Hematopoietic multipotent progenitor cell treated with erythropoietin and hydrocortisone succinate and interleukin-3 and kit ligand, for 4 days (in vitro differentiated cells): ENCODE measurements at regions not wholly inside any gene's neighbourhood (a gene's known extent, or its start where the extent isn't known, plus 50 kb on each side); places are given as distances from the start of the nearest gene placed in this dataset.
"Not testable (repeated sequence)": the region's sequence is repeated elsewhere in the genome, so short reads cannot be mapped to it uniquely, and the experiment has no call there.

Experiments
- DNase-seq: peaks from one replicate; pipeline ENCODE4 v3.0.0-alpha.2; 2015

DNA sequence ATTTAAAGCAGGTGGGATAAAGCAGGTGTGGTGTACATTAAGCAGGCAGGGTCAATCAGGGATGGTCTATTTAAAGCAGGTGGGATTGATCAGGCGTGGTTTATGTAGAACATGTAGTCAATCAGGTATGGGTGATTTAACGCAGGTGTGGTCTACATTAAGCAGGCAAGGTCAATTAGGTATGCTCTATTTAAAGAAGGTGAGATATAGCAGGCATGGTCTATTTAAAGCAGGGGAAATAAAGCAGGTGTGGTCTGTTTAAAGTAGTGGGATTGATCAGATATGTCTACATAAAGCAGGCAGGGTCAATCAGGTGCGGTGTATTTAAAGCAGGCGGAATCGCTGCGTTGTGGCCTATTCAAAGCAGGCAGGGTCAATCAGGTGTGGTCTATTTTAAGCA, 88.6 kb upstream of the MXRA5 start:
- DNase-seq = no peak

DNA sequence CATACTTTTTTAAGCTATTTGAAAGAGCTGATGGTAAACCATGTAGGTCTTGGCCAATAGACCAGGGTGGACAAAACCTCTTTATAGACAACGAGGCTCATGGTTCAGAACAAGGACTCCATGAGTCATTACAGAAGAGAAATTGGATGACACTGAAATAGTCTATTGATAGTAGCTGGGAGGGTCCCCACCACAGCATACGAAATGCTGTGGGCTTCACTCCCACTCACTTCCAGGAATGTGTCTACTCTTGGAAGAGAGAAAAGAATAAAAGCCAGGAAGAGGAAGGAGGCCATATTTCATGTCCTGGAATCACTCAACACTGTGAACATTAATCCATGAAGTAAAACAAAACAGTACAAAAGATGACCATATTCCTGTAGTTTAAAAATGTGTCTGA, 82.3 kb upstream of the MXRA5 start:
- DNase-seq = no peak

DNA sequence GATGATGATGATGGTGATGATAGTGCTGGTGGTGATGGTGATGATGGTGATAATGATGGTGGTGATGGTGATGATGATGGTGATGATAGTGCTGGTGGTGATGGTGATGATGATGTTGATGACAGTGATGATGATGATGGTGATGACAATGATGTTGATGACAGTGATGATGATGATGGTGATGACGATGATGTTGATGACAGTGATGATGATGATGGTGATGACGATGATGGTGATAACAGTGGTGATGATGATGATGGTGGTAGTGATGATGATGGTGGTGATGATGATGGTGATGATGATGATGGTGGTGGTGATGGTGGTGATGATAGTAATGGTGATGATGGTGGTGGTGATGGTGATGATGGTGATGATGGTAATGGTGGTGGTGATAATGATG, 80.1 kb upstream of the MXRA5 start:
- DNase-seq = no peak

DNA sequence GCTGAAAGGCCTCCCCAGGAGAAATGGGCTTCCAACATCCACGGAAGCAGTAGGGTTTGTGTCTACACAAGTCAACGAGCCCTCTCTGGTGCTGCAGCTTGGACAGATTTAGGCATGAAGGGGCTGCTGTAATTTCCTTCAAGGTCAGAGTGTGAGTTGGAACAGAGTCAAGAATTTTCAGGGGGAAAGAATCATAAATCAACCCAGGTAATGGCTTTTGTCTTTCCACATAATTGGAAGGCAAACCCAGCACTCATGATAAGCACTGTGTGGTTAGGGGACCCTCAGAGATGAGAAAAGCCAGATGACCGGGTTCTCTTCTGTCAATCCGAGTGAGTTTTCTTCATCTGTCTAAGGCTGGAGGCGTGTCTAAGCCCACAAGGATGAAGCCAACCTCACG, 78.6 kb upstream of the MXRA5 start:
- no peak for DNase-seq

DNA sequence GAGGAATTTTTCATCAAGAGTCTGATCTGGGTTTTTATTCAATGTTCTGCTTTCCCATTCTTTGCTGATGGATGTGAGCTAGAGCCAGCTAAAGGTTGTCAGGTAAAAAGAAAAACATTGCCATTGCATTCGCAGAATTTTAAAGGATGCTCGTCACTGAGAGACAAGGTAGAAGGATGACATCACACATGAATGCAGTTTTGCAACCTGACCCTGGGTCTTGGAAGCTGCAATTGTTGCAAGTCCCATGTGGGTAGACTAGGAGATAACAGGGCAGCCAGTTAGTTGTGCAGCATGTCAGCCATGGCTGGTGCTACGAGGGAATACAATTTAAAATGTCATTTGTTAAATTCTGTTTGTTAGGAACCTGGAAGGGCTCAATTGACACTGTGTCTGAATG, 73.9 kb upstream of the MXRA5 start:
- DNase-seq = no peak

DNA sequence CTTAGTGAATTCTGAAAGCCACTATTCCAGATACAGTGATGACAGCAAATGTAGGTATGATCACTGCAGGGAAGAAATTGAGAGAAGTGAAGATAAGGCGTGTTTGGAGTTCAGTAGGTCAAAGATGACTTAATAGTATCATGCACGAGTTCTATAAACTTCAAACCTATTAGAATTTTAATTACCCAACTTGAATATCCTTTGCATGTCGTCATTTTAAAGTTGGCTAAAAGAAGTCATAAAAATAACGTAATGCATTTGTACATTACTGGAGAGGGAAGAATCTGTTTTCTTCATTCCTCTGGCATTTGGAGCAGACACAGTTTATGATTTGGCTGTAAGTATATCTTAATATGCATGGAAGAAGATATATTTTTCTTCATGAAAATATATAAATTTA, 68.6 kb upstream of the MXRA5 start:
- DNase-seq = no peak

DNA sequence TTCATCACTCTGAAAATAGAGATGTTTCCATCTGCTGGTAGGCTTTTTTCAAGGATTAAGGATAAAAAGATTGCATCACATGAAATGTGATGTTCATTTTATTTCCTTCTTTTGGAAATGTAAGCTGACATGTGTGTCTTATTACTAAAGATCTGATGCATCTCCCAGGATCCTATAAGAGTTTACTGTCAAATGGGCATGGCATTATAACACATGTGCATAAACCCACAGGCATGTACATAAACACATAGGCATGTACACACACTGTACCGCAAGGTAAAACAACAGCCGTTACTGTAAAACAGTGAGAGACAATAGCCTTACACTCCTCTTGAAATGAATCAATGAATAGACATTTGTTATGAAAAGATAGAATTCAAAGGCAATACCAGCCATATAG, 65.2 kb upstream of the MXRA5 start:
- DNase-seq = not testable (repeated sequence)

DNA sequence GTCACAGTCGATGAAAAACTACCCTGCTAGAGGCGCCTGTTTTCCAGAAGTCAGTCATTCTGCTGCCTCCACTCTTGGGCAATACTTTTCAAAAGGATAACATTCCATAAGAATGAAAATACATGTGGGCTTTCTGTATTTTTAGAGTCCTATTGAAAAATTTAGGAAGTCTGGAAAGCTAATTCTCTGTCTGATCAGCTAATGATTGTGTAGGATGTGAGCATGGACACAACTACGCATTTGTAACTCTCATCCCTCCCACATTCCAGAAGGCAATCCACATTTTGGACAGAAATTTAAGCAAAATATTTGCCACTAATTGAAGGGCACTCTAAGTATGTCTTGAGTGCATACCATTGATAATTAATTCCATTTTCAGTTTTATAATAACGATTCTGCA, 63.5 kb upstream of the MXRA5 start:
- DNase-seq = not testable (repeated sequence)

DNA sequence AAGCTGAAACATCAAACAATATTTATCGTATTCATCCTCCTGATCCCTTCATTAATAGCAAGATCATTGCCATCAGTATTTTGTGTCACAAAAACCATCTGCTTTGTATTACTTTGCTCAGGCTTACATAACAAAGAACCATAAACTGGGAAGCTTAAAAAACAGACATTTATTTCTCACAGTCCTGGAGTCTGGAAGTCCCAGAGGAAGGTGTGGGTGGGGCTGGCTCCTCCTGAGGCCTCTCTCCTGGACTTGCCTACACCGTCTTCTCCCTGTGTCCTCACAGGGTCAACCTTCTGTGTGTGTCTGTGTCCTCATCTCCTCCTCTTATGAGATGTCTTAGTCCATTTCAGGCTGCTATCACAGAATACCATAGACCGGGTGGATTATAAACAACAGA, 61.3 kb upstream of the MXRA5 start:
- DNase-seq = no peak

DNA sequence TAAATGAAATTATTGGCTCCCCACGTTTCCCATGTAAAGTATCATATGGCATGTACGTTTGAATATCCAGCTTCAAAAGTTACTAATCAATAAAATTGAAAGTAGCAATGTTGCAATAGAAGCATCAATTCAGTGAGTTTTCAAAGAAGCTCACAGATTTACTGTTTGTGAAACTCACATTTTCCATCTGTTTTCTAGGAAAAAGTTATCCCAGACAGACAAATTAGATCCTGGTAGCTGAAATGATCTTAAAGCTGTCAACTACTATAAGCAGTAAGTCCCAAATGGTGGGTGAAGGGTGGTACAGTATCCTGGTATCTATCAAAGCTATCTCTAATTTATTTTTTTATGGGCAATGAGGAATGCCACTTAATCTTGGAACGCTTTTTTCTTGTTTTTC, 60.7 kb upstream of the MXRA5 start:
- DNase-seq = no peak

DNA sequence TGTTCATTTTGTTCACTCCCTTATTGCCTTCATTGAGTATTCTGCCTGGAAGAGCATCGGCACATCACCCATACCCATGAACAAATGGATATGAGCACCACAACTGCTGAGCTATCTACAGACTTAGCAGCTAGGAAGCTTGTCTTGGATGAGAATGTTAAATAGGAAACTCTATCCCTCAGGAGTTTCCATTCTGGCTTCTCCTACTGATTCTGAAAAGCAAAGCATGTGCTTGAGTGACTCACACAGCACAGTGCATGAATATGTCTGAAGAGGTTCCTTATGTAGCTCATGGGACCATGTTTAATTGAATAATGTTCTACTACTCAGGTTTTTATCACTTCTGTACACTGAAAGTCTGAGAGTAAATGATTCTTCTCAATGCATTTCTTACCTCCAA, 57.3 kb upstream of the MXRA5 start:
- DNase-seq = no peak
